HCT116 (cell line): ENCODE measurements at regions not wholly inside any gene's neighbourhood (a gene's known extent, or its start where the extent isn't known, plus 50 kb on each side); places are given as distances from the start of the nearest gene placed in this dataset.

ENCODE experiments used
- ATAC-seq: fragments of 200-7000 bp; cut with Tn5 transposase; 2 replicates; pipeline ENCODE4 v1.9.1; 2020; ENCODE audit warnings: mild to moderate bottlenecking, moderate library complexity
- BruUV-seq: library from RNA; stranded (reverse); fragments of 400-500 nt; replicated peaks from 2 replicates; lab custom pipeline; 2021; lab: Mats Ljungman, UMichigan
- CTCF ChIA-PET: fragments of 300-600 bp; sonication (Branson Sonifier 250); formaldehyde crosslinking; loops from one replicate; lab custom pipeline; 2021; ENCODE audit warnings: antibody characterized with exemption; lab: Charles Lee
- POLR2A ChIA-PET: fragments of 300-600, 350-600 bp; sonication (Branson Sonifier 250); formaldehyde crosslinking; loops from one replicate; lab custom pipeline; 2021; ENCODE audit warnings: antibody characterized with exemption; lab: Charles Lee
- RAD21 ChIA-PET, 2 experiments: fragments of 300-600 bp; sonication (Branson Sonifier 250); formaldehyde crosslinking; loops; one replicate each; lab custom pipeline; 2023; ENCODE audit warnings: low total read pairs in 2 of 2; ENCODE audit not compliant: uncharacterized antibody in 2 of 2, unreplicated experiment in 2 of 2, low non-redundant PET in 1 of 2; lab: Charles Lee
- DNase-seq: peaks from one replicate; pipeline ENCODE4 v3.0.0-alpha.2; 2010; ENCODE audit warnings: low read depth, low spot score
- H2AFZ ChIP-seq: fragments of 200-600 bp; shearing (Covaris generic), sonication (generic); 2 replicates; pipeline ENCODE4 v1.6.1; 2017; ENCODE audit warnings: low read depth, mixed run types, mixed read lengths, antibody characterized with exemption, low read length; ENCODE audit not compliant: poor library complexity, severe bottlenecking
- H3K27ac ChIP-seq: 2 replicates; pipeline ENCODE4 v1.5.1; 2012; ENCODE audit warnings: low read depth, low read length
- H3K27me3 ChIP-seq: fragments of 200-600 bp; sonication (generic); 2 replicates; pipeline ENCODE4 v1.6.1; 2016; ENCODE audit warnings: mixed run types, low read length, mixed read lengths; ENCODE audit not compliant: insufficient read depth
- H3K36me3 ChIP-seq, 2 experiments: fragments of 200-500 bp in 1 of 2; fragments of 200-600 bp in 1 of 2; sonication (Bioruptor generic) in 1 of 2; sonication (generic) in 1 of 2; 2 replicates each; pipeline versions ENCODE4 v1.5.1 to v1.6.1; 2014 to 2016; ENCODE audit warnings: low read length in 2 of 2, inconsistent platforms in 1 of 2, mixed read lengths in 1 of 2, mixed run types in 1 of 2; ENCODE audit not compliant: insufficient read depth in 2 of 2, control insufficient read depth in 1 of 2
- H3K4me1 ChIP-seq, 2 experiments: fragments of 200-600 bp in 1 of 2; sonication (generic) in 1 of 2; 2 replicates each; pipeline versions ENCODE4 v1.5.1 to v1.6.1; 2012 to 2017; ENCODE audit warnings: low read length in 2 of 2, inconsistent platforms in 1 of 2, mild to moderate bottlenecking in 1 of 2, mixed read lengths in 1 of 2, mixed run types in 1 of 2, moderate library complexity in 1 of 2; ENCODE audit not compliant: insufficient read depth in 2 of 2, control insufficient read depth in 1 of 2
- H3K4me2 ChIP-seq: fragments of 200-600 bp; sonication (generic); 2 replicates; pipeline ENCODE4 v1.6.1; 2017; ENCODE audit warnings: mixed run types, low read length, mixed read lengths
- H3K4me3 ChIP-seq, 2 experiments: fragments of 200-600 bp in 1 of 2; sonication (generic) in 1 of 2; replicated peaks in 1 of 2; 2 replicates each; pipeline ENCODE4 v1.5.1; 2011 to 2016; ENCODE audit warnings: low read length in 2 of 2, control low read depth in 1 of 2, low read depth in 1 of 2, mild to moderate bottlenecking in 1 of 2, mixed read lengths in 1 of 2, mixed run types in 1 of 2
- H3K79me2 ChIP-seq: fragments of 200-600 bp; sonication (generic); 2 replicates; pipeline ENCODE4 v1.6.1; 2017; ENCODE audit warnings: mild to moderate bottlenecking, mixed run types, low read length, moderate library complexity, mixed read lengths; ENCODE audit not compliant: insufficient read depth
- H3K9ac ChIP-seq: fragments of 200-600 bp; sonication (generic); 2 replicates; pipeline ENCODE4 v1.6.1; 2016; ENCODE audit warnings: low read length, mixed read lengths
- H3K9me2 ChIP-seq: fragments of 200-600 bp; sonication (generic), shearing (Covaris generic); 2 replicates; pipeline ENCODE4 v1.6.1; 2017; ENCODE audit warnings: mixed run types, mild to moderate bottlenecking, moderate library complexity; ENCODE audit not compliant: insufficient read depth
- H3K9me3 ChIP-seq, 2 experiments: fragments of 200-500 bp in 1 of 2; fragments of 200-600 bp in 1 of 2; sonication (Bioruptor generic) in 1 of 2; sonication (generic) in 1 of 2; 2 replicates each; pipeline ENCODE4 v1.6.1; 2014 to 2017; ENCODE audit warnings: low read length in 2 of 2, mixed read lengths in 2 of 2, inconsistent platforms in 1 of 2, low read depth in 1 of 2, mild to moderate bottlenecking in 1 of 2, mixed run types in 1 of 2, moderate library complexity in 1 of 2; ENCODE audit not compliant: control insufficient read depth in 1 of 2, insufficient read depth in 1 of 2
- H4K20me1 ChIP-seq: fragments of 200-600 bp; sonication (generic), shearing (Covaris generic); 2 replicates; pipeline ENCODE4 v1.6.1; 2017; ENCODE audit warnings: mixed run types, mild to moderate bottlenecking, moderate library complexity; ENCODE audit not compliant: insufficient read depth
- ATF3 ChIP-seq: IDR thresholded peaks from 2 replicates; pipeline ENCODE4 v1.6.1; 2012
- CBX3 ChIP-seq: IDR thresholded peaks from 2 replicates; pipeline ENCODE4 v1.6.1; 2012; ENCODE audit warnings: low read depth
- CEBPB ChIP-seq: IDR thresholded peaks from 2 replicates; pipeline ENCODE4 v1.6.1; 2012; ENCODE audit warnings: low read depth
- EGR1 ChIP-seq: IDR thresholded peaks from 2 replicates; pipeline ENCODE4 v1.6.1; 2012; ENCODE audit warnings: low read depth
- ELF1 ChIP-seq: IDR thresholded peaks from 2 replicates; pipeline ENCODE4 v1.6.1; 2012; ENCODE audit warnings: low read depth, borderline replicate concordance
- EZH2phosphoT487 ChIP-seq: fragments of 200-600 bp; IDR thresholded peaks from 2 replicates; pipeline ENCODE4 v1.6.1; 2018; ENCODE audit warnings: antibody characterized with exemption, borderline replicate concordance
- MAX ChIP-seq: IDR thresholded peaks from 2 replicates; pipeline ENCODE4 v1.6.1; 2012
- POLR2A ChIP-seq: IDR thresholded peaks from 2 replicates; pipeline ENCODE4 v1.7.0; 2011; ENCODE audit warnings: borderline replicate concordance; ENCODE audit not compliant: insufficient read depth, insufficient read length; ENCODE audit errors: extremely low read depth
- POLR2AphosphoS5 ChIP-seq: IDR thresholded peaks from 2 replicates; pipeline ENCODE4 v1.6.1; 2011; ENCODE audit warnings: mild to moderate bottlenecking, low read depth, low read length, moderate library complexity
- RAD21 ChIP-seq: IDR thresholded peaks from 2 replicates; pipeline ENCODE4 v1.6.1; 2012; ENCODE audit warnings: low read depth, mild to moderate bottlenecking
- REST ChIP-seq: IDR thresholded peaks from 2 replicates; pipeline ENCODE4 v1.6.1; 2012; ENCODE audit warnings: low read depth
- SIN3A ChIP-seq: IDR thresholded peaks from 2 replicates; pipeline ENCODE4 v1.6.1; 2012; ENCODE audit warnings: low read depth
- SP1 ChIP-seq: IDR thresholded peaks from 2 replicates; pipeline ENCODE4 v1.6.1; 2012; ENCODE audit warnings: low read depth
- TCF7L2 ChIP-seq: IDR thresholded peaks from 2 replicates; pipeline ENCODE4 v1.7.0; 2011; ENCODE audit warnings: borderline replicate concordance, inconsistent platforms; ENCODE audit not compliant: insufficient read depth, insufficient read length; ENCODE audit errors: extremely low read depth
- YY1 ChIP-seq: IDR thresholded peaks from 2 replicates; pipeline ENCODE4 v1.6.1; 2011; ENCODE audit warnings: low read length, low read depth, moderate library complexity, mild to moderate bottlenecking; ENCODE audit not compliant: insufficient replicate concordance; ENCODE audit errors: extremely low read depth
- ZNF274 ChIP-seq: fragments of 200-500 bp; sonication (Bioruptor generic); IDR thresholded peaks from 2 replicates; pipeline ENCODE4 v1.6.1; 2014; ENCODE audit warnings: mild to moderate bottlenecking, low read depth, low read length, inconsistent platforms
- intact Hi-C: fragments of 100-400 bp; cut with micrococcal nuclease; formaldehyde crosslinking; loops from 2 replicates; pipeline ENCODE4 v1.10.0; 2022

GRCh38 chr5:142387024-142387682, 62.3 kb upstream of the SPRY4 start:
- Histone ChIP-seq H4K20me1 (no peaks in the 10 kb centered on the region), H3K27me3 (no peaks in the 10 kb centered on the region), H3K4me1 (peaks cover 50 to 64% of the 10 kb centered on the region in 2 experiments), H3K9me3 (no peaks in the 10 kb centered on the region), H3K36me3 (no peaks in the 10 kb centered on the region), H3K27ac (no peak overlapping the region), H2AFZ (no peak overlapping the region), H3K79me2 (no peaks in the 10 kb centered on the region), H3K4me2 (no peak overlapping the region), H3K9ac (no peak overlapping the region), H3K4me3 (no peak overlapping the region), H3K9me2 (no peaks in the 10 kb centered on the region)
- ATAC-seq = peak; percentile 19
- intact Hi-C loops = no loop called here
- ChIA-PET CTCF (interaction anchor here (1.4 kb wide), 1 partner anchor 162 kb away, joined by 3 read pairs; no protein-coding TSS in a partner anchor), RAD21 (no interaction called here), POLR2A (interaction anchor here (0.6 to 2.1 kb wide), 2 partner anchors 9 to 57 kb away, joined by 3 to 4 read pairs; no protein-coding TSS in a partner anchor)
- BruUV-seq = no TSS peak
- TF ChIP-seq CEBPB = no peak
- no peak for TF ChIP-seq YY1
- no peak for TF ChIP-seq CBX3
- no peak for TF ChIP-seq EZH2phosphoT487
- no peak for TF ChIP-seq REST
- TF ChIP-seq ZNF274 = no peak
- TF ChIP-seq SIN3A = no peak
- no peak for TF ChIP-seq POLR2AphosphoS5
- TF ChIP-seq TCF7L2 = no peak
- TF ChIP-seq ELF1 = no peak
- no peak for TF ChIP-seq EGR1
- TF ChIP-seq ATF3 = no peak
- TF ChIP-seq MAX = no peak
- TF ChIP-seq RAD21 = no peak
- TF ChIP-seq SP1 = no peak
- no peak for TF ChIP-seq POLR2A
- DNase-seq = no peak
